NT2/D1 (cell line): ENCODE measurements at regions not wholly inside any gene's neighbourhood (a gene's known extent, or its start where the extent isn't known, plus 50 kb on each side); places are given as distances from the start of the nearest gene placed in this dataset.
A peak's percentile ranks its signal among the peaks of the same experiment; 100 is the strongest.

Source experiments
- DNase-seq: peaks from one replicate; pipeline ENCODE4 v3.0.0-alpha.2; 2011; ENCODE audit warnings: low read depth, low spot score
- H3K27me3 ChIP-seq: 2 replicates; pipeline ENCODE4 v1.6.0; 2011; ENCODE audit warnings: mild to moderate bottlenecking; ENCODE audit not compliant: insufficient read length, insufficient read depth
- H3K36me3 ChIP-seq: 2 replicates; pipeline ENCODE4 v1.6.1; 2011; ENCODE audit warnings: mild to moderate bottlenecking, low read length, mixed read lengths; ENCODE audit not compliant: insufficient read depth, insufficient read length
- H3K4me1 ChIP-seq: 2 replicates; pipeline ENCODE4 v1.5.1; 2011; ENCODE audit not compliant: insufficient read depth, insufficient read length
- H3K4me3 ChIP-seq: 2 replicates; pipeline ENCODE4 v1.5.1; 2011; ENCODE audit warnings: low read depth; ENCODE audit not compliant: insufficient read length
- H3K9ac ChIP-seq: 2 replicates; pipeline ENCODE4 v1.6.0; 2011; ENCODE audit warnings: low read depth; ENCODE audit not compliant: insufficient read length
- H3K9me3 ChIP-seq: 2 replicates; pipeline ENCODE4 v1.5.1; 2011; ENCODE audit warnings: mild to moderate bottlenecking, low read length; ENCODE audit not compliant: insufficient read depth
- SUZ12 ChIP-seq: IDR thresholded peaks from 2 replicates; pipeline ENCODE4 v1.6.1; 2011; ENCODE audit not compliant: insufficient read length, insufficient read depth; ENCODE audit errors: extremely low read depth
- YY1 ChIP-seq: IDR thresholded peaks from 2 replicates; pipeline ENCODE4 v1.6.1; 2011; ENCODE audit not compliant: insufficient read length, insufficient read depth
- ZNF274 ChIP-seq: IDR thresholded peaks from 2 replicates; pipeline ENCODE4 v1.6.1; 2011; ENCODE audit warnings: mild to moderate bottlenecking, low read depth, low read length

DNA sequence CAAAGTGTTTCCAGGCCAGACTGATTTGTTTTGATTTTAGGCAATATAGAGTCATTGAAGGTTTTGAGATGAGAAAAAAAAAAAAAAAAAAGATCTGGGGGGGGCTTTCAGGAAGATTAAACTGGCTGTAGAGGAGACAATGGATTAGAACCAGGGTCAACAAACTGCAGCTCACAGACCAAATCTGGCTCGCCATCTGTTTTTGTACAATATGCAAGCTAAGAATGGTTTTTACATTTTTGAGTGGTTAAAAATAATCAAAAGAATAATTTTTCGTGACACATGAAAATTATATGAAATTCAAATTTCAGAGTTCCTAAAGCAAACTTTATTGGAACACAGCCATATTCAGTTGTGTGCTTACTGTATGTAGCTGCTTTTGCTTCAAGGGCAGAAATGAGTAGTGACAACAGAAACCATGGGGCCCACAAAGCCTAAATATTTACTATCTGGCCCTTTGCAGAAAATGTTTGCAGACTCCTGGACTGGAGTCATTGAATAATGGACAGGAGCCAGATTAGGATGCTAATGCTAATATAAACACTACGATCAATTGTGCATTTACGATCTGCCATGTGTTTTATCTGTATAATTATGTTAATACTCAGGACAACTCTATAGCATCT lies 375.7 kb upstream of the DAB1 start:
- Histone ChIP-seq H3K4me3 (no peak overlapping the region), H3K9ac (no peak overlapping the region), H3K4me1 (peaks cover 8% of the 10 kb centered on the region), H3K9me3 (no peaks in the 10 kb centered on the region), H3K36me3 (no peaks in the 10 kb centered on the region), H3K27me3 (no peaks in the 10 kb centered on the region)
- DNase-seq = no peak
- TF ChIP-seq YY1 (no peak), ZNF274 (no peak), SUZ12 (no peak)

DNA sequence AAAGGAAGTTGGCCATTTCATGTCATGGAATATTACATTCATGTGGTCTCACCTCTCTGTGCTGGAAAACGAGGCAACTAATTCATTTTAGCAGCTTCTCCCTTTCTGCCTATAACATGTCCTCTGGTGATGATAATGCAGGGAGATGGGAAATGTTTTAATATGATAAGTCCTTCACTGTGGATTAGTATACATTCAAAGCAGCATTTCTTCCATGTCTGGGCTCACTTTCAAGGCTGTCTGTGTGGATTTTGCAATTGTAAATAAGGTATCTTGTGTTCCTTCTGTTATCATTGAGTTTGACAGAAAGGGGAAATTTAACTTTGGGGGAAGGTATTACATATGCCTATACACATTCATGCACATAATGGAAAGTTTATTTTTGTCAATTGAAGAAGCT lies 374.7 kb upstream of the DAB1 start:
- DNase-seq = no peak
- Histone ChIP-seq H3K9ac (no peak overlapping the region), H3K9me3 (no peaks in the 10 kb centered on the region), H3K4me3 (no peak overlapping the region), H3K36me3 (no peaks in the 10 kb centered on the region), H3K27me3 (no peaks in the 10 kb centered on the region), H3K4me1 (peaks cover 8% of the 10 kb centered on the region)
- TF ChIP-seq ZNF274 (no peak), SUZ12 (no peak), YY1 (no peak)

DNA sequence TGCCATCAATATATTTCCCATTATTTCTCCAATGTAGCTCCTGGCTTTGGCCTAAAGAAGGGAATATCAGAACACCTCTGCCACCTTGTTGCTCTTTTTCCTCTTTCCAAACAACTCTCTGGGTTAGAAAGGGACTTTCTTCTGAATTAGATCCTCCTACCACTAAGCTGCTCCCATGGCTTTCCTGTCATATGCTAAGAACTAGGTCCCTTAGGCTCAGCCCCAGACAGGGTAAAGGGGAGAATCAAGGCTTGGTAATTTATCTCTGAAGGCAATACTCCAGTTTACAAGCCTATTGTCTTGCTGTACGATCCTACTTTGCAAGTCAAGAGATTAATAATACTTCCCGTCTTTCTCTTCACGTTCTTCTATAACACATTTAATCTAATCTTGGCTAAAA lies 373.2 kb upstream of the DAB1 start:
- H3K9me3 ChIP-seq = no peaks in the 10 kb centered on the region
- H3K4me1 ChIP-seq = peaks cover 8% of the 10 kb centered on the region
- TF ChIP-seq ZNF274 = no peak
- no peak for TF ChIP-seq YY1
- no peak for TF ChIP-seq SUZ12
- no peak overlapping the region for H3K9ac ChIP-seq
- no peak overlapping the region for H3K4me3 ChIP-seq
- DNase-seq = peak; percentile 35
- H3K36me3 ChIP-seq = no peaks in the 10 kb centered on the region
- H3K27me3 ChIP-seq = no peaks in the 10 kb centered on the region

DNA sequence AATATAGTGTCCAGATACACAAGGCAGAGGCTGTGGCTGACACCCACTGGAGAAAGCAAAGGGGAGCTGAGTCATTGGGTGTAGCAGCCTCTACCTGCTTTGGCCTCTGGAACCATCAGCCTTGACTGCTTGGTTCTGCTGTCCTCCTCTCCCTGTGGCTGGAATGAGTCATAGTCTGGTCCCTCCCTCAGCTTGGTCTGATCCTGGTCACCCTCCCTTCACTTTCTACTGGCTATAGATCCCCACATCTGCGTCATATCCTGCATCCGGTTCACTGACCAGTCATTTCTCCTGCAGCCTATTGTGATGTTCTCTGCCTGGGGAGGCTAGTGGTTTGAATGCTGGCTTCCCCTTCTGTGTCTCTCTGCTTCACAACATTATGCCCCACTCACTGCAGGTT lies 372.8 kb upstream of the DAB1 start:
- H3K36me3 ChIP-seq = no peaks in the 10 kb centered on the region
- H3K4me3 ChIP-seq = no peak overlapping the region
- no peak for DNase-seq

DNA sequence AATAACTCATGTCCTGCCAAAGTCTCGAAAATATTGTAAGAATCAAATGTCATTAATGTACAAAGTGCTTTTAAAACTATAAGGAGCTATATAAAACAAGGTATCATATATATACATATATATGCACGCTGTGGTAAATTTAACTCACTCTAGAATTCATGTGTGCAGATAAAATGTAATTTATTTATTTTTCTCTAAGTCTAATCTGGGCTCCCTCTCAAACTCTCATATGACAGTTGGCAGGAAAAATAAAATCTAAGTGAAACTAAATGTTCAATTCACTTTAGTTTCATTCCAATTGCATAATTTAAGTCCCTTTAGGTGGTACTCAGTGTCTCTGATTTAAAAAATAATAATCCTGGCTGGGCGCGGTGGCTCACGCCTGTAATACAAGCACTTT lies 372.0 kb upstream of the DAB1 start:
- no peaks in the 10 kb centered on the region for H3K9me3 ChIP-seq
- no peak for DNase-seq
- no peak overlapping the region for H3K4me3 ChIP-seq
- H3K27me3 ChIP-seq = no peaks in the 10 kb centered on the region
- TF ChIP-seq YY1 = no peak
- TF ChIP-seq ZNF274 = no peak
- no peak for TF ChIP-seq SUZ12
- H3K4me1 ChIP-seq = peaks cover 8% of the 10 kb centered on the region
- no peak overlapping the region for H3K9ac ChIP-seq
- no peaks in the 10 kb centered on the region for H3K36me3 ChIP-seq

More for the DNA sequence above, 372.8 kb upstream of the DAB1 start:
- H3K9me3 ChIP-seq = no peaks in the 10 kb centered on the region
- no peak for TF ChIP-seq ZNF274
- no peak for TF ChIP-seq YY1
- no peak for TF ChIP-seq SUZ12
- H3K27me3 ChIP-seq = no peaks in the 10 kb centered on the region
- no peak overlapping the region for H3K9ac ChIP-seq
- peaks cover 8% of the 10 kb centered on the region for H3K4me1 ChIP-seq

DNA sequence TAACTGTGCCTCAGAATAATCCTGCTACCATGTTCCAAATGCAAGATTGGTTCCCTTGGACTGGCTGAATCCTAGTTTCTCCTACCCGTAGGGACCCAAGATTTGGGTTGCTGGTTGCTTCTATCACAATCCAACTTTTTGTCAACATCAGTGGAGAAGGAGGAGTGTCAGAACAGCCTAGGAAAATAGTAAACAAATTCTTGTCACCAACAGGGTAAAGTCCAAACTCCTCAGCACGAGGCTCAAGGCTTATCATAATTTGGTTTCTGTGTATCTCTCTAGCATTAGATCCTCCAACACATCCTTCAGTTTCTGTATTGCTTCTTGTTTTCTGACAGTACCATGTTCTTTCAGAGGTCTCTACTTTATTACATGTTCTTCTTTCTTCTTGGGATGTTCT lies 370.2 kb upstream of the DAB1 start:
- H3K9ac ChIP-seq = no peak overlapping the region
- H3K36me3 ChIP-seq = no peaks in the 10 kb centered on the region
- H3K4me3 ChIP-seq = no peak overlapping the region
- H3K27me3 ChIP-seq = no peaks in the 10 kb centered on the region
- H3K4me1 ChIP-seq = peaks cover 8% of the 10 kb centered on the region
- H3K9me3 ChIP-seq = no peaks in the 10 kb centered on the region
- TF ChIP-seq ZNF274 (no peak), YY1 (no peak), SUZ12 (no peak)
- DNase-seq = no peak

DNA sequence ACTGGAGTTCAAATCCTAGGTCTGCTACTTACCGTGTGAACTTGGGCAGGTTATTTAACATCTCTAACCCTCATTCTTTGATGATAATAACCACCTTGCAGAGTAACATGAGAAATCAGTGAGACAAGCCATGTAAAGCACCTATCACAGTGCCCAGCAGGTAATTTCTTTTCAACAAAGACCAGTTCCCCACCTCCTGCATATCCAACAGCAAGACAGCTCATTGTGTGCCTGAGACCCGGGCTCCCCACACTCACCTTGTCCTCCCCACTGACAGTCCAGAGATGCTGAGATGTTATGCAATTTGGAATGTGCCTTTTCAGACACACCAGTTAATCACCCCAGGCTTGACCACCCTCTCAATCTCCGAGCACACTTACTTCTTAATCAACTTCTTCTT lies 367.6 kb upstream of the DAB1 start:
- DNase-seq = no peak
- Histone ChIP-seq H3K9ac (no peak overlapping the region), H3K36me3 (no peaks in the 10 kb centered on the region), H3K9me3 (no peaks in the 10 kb centered on the region), H3K27me3 (no peaks in the 10 kb centered on the region), H3K4me3 (no peak overlapping the region), H3K4me1 (peaks cover under 1% of the 10 kb centered on the region)
- TF ChIP-seq YY1 (no peak), SUZ12 (no peak), ZNF274 (no peak)

DNA sequence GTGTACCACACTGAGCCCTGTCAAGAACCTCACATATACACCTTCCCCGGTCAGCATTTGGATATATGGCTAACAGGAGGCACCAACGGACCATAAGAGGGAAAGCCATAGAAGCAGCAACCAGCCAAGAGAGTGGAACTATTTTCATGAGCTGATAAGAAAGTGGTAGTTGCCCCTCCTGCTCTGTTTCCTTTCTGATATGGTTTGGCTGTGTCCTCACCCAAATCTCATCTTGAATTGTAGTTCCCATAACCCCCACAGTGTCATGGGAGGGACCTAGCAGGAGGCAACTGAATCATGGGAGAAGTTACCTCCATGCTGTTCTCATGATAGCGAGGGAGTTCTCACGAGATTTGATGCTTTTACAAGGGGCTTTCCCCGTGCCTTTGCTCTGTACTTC lies 366.1 kb upstream of the DAB1 start:
- DNase-seq = no peak
- Histone ChIP-seq H3K9me3 (0 out of 2 replicates have a peak, but pooled peaks cover 4% of the 10 kb centered on the region), H3K27me3 (no peaks in the 10 kb centered on the region), H3K9ac (no peak overlapping the region), H3K4me3 (no peak overlapping the region), H3K4me1 (no peaks in the 10 kb centered on the region), H3K36me3 (no peaks in the 10 kb centered on the region)
- TF ChIP-seq ZNF274 = no peak
- no peak for TF ChIP-seq SUZ12
- TF ChIP-seq YY1 = no peak
